ENCODE measurements at regions not wholly inside any gene's neighbourhood (a gene's known extent, or its start where the extent isn't known, plus 50 kb on each side); places are given as distances from the start of the nearest gene placed in this dataset.

GRCh38 chr7:112965506-112965905 is 121.1 kb downstream of the GPR85 start:
- ATAC-seq: no peak
- ChIA-PET RAD21 (ENCODE audit: low non-redundant PET in 1 of 2, low total read pairs in 2 of 2, uncharacterized antibody in 2 of 2, unreplicated experiment in 2 of 2) (no interaction called here), POLR2A (no interaction called here), CTCF (no interaction called here)
- no peak overlapping the region for H3K4me2 ChIP-seq (ENCODE audit: low read length)
- DNase-seq (ENCODE audit: low read depth, low spot score): no peak
- no peaks in the 10 kb centered on the region for H4K20me1 ChIP-seq (ENCODE audit: insufficient read depth)
- H3K9me3 ChIP-seq (ENCODE audit: control insufficient read depth in 1 of 2, insufficient read depth in 1 of 2, low read depth in 1 of 2, low read length in 2 of 2): no peaks in the 10 kb centered on the region
- H2AFZ ChIP-seq (ENCODE audit: low read depth, low read length, poor library complexity, severe bottlenecking): no peak overlapping the region
- no peaks in the 10 kb centered on the region for H3K79me2 ChIP-seq (ENCODE audit: insufficient read depth, low read length)
- no peaks in the 10 kb centered on the region for H3K36me3 ChIP-seq (ENCODE audit: control insufficient read depth in 1 of 2, insufficient read depth in 2 of 2, low read length in 2 of 2)
- no peaks in the 10 kb centered on the region for H3K4me1 ChIP-seq (ENCODE audit: control insufficient read depth in 1 of 2, insufficient read depth in 2 of 2, low read length in 2 of 2)
- no peaks in the 10 kb centered on the region for H3K27me3 ChIP-seq (ENCODE audit: insufficient read depth, low read length)
- TF ChIP-seq ZNF274 (IDR thresholded peaks at IDR 0.05; ENCODE audit: low read depth, low read length) (no peak), JUND (IDR thresholded peaks at IDR 0.05) (no peak)
- no peak overlapping the region for H3K27ac ChIP-seq (ENCODE audit: low read depth, low read length)
- intact Hi-C loops (cut with micrococcal nuclease): no loop called here
- BruUV-seq (replicated peaks): no TSS peak
- no peak overlapping the region for H3K4me3 ChIP-seq (replicated peaks in 1 of 2; ENCODE audit: low read depth in 1 of 2, low read length in 2 of 2)
- H3K9me2 ChIP-seq (ENCODE audit: insufficient read depth): no peaks in the 10 kb centered on the region
- no peak overlapping the region for H3K9ac ChIP-seq (ENCODE audit: low read length)

- CTCF ChIA-PET: no interaction called here
- Histone ChIP-seq H3K79me2 (ENCODE audit: insufficient read depth, low read length) (no peaks in the 10 kb centered on the region), H3K27ac (ENCODE audit: low read depth, low read length) (no peak overlapping the region), H3K4me3 (replicated peaks in 1 of 2; ENCODE audit: low read depth in 1 of 2, low read length in 2 of 2) (no peak overlapping the region), H3K27me3 (ENCODE audit: insufficient read depth, low read length) (no peaks in the 10 kb centered on the region), H3K9me3 (ENCODE audit: control insufficient read depth in 1 of 2, insufficient read depth in 1 of 2, low read depth in 1 of 2, low read length in 2 of 2) (no peaks in the 10 kb centered on the region), H3K36me3 (ENCODE audit: control insufficient read depth in 1 of 2, insufficient read depth in 2 of 2, low read length in 2 of 2) (no peaks in the 10 kb centered on the region), H2AFZ (ENCODE audit: low read depth, low read length, poor library complexity, severe bottlenecking) (no peak overlapping the region), H4K20me1 (ENCODE audit: insufficient read depth) (no peaks in the 10 kb centered on the region), H3K4me2 (ENCODE audit: low read length) (no peak overlapping the region), H3K9me2 (ENCODE audit: insufficient read depth) (no peaks in the 10 kb centered on the region), H3K9ac (ENCODE audit: low read length) (no peak overlapping the region), H3K4me1 (ENCODE audit: control insufficient read depth in 1 of 2, insufficient read depth in 2 of 2, low read length in 2 of 2) (no peaks in the 10 kb centered on the region)
- DNase-seq (ENCODE audit: low read depth, low spot score): no peak
- ATAC-seq: no peak
- POLR2A ChIA-PET: no interaction called here
- no TSS peak for BruUV-seq (replicated peaks)
- intact Hi-C loops (cut with micrococcal nuclease): no loop called here
- RAD21 ChIA-PET (ENCODE audit: low non-redundant PET in 1 of 2, low total read pairs in 2 of 2, uncharacterized antibody in 2 of 2, unreplicated experiment in 2 of 2): no interaction called here
- TF ChIP-seq EZH2phosphoT487 (IDR thresholded peaks at IDR 0.05; ENCODE audit: borderline replicate concordance) (no peak), SIN3A (IDR thresholded peaks at IDR 0.05; ENCODE audit: low read depth) (no peak), FOSL1 (IDR thresholded peaks at IDR 0.05; ENCODE audit: low read depth) (no peak), ATF3 (IDR thresholded peaks at IDR 0.05) (no peak), REST (IDR thresholded peaks at IDR 0.05; ENCODE audit: low read depth) (no peak), ZBTB33 (IDR thresholded peaks at IDR 0.05; ENCODE audit: extremely low read depth, insufficient replicate concordance, low read length) (no peak), YY1 (IDR thresholded peaks at IDR 0.05; ENCODE audit: extremely low read depth, insufficient replicate concordance, low read depth, low read length) (no peak), SP1 (IDR thresholded peaks at IDR 0.05; ENCODE audit: low read depth) (no peak), EZH2 (IDR thresholded peaks at IDR 0.05) (no peak), CTCF (IDR thresholded peaks at IDR 0.05 in 2 of 3, conservative IDR thresholded peaks at IDR 0.05 in 1 of 3; ENCODE audit: borderline replicate concordance in 1 of 3, insufficient read depth in 1 of 3, low read depth in 2 of 3, low read length in 2 of 3) (no peak), JUND (IDR thresholded peaks at IDR 0.05) (no peak), MAX (IDR thresholded peaks at IDR 0.05) (no peak)
These were observed 123.0 kb downstream of the GPR85 start for GRCh38 chr7:112963634-112964033.
